OCI-M2 (cell line): ENCODE measurements at regions not wholly inside any gene's neighbourhood (a gene's known extent, or its start where the extent isn't known, plus 50 kb on each side); places are given as distances from the start of the nearest gene placed in this dataset.

Experiments used
- DNase-seq: peaks from one replicate; lab custom pipeline; 2025; ENCODE audit not compliant: unreplicated experiment; lab: John Stamatoyannopoulos, UW

DNA sequence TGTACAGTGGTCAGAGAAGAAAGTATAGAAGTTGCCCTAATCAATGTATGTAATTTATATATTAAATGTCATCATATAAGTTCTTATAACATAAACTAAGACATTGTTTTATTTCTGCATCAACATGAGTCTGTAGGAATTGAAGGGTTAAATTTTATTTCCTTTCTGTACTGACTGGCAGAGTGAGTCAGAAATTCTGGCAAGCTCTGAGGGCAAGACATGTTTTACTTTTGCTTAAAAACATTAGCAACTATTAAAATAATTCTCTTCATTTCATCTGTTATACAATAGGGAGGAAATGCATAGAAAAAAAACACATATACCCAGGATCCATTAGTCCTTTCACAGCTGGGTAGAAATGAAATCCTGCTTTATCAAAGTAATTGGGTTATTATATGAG, 171.4 kb upstream of the ALCAM start:
- DNase-seq = no peak

- DNase-seq = no peak
Measured at GRCh38 chr3:105197863-105198262, 168.8 kb upstream of the ALCAM start.

GRCh38 chr3:105199217-105199616, 167.5 kb upstream of the ALCAM start:
- no peak for DNase-seq

GRCh38 chr3:105210141-105210540, 156.6 kb upstream of the ALCAM start:
- DNase-seq = no peak

GRCh38 chr3:105214590-105214989, 152.1 kb upstream of the ALCAM start:
- DNase-seq = no peak

DNA sequence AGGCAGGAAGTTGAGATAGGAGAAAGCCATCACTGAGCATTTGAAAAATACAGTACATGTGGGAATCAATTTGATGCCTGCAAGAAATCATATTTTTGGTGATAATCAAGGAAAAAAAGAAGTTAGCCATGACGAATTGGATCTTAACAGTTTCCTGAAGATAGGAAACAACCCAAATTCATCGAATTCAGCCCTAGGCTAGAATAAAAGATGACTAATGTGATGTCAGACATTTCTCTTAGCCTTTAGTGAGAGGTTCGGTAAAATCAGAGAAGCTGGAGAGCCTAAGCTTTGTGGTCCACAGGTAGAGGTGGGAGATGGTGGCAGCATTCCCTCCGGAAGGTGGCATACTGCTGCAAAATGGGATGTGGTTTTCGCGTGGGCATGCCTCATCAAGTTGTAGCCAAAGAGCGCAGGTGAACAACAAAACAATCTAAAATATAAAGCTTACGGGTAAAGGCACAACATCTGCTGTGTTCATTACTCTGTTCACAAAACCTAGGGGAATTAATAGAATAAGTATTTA, 144.1 kb upstream of the ALCAM start:
- no peak for DNase-seq

- no peak for DNase-seq
Measured at GRCh38 chr3:105223815-105224214, 142.9 kb upstream of the ALCAM start.

- DNase-seq = no peak
Measured at GRCh38 chr3:105228696-105229095, 138.0 kb upstream of the ALCAM start.

DNA sequence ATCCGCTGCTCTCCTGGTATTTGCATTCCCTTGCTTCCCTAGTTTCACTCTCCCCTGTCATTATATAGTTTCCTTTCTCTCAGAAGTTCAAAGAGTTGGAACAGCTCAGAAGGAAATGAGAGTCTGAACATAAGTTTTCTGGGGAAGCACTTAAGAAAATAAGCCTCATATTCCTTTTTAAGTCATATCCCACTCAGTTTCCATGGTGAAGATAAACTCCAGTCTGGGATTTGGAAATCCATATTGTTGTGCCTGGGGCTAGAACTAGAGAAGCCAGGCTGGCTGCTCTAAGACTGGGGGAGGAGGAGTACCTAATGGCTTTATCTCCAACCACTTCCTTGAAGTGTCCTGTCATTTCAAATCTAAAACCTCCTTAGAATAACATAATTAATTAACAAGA, 134.2 kb upstream of the ALCAM start:
- DNase-seq = no peak

DNA sequence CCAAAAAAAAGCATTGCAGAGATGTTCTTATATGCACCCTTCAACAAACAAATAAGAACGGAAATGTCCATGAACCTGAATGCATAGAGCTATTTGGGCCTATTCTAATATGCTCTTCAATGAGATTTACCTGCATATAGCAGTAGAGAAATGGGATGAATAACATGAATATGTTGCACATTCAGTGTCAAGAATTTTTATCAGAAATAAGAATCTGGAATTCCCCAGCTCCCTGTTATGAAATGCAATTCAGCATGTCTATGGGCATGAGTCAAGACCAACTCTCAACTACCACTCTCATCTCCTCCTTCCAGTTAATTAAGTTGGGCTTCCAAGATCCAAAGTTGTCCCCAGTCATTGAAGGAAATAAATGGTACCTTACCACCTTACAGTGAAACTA, 133.7 kb upstream of the ALCAM start:
- DNase-seq = no peak

DNA sequence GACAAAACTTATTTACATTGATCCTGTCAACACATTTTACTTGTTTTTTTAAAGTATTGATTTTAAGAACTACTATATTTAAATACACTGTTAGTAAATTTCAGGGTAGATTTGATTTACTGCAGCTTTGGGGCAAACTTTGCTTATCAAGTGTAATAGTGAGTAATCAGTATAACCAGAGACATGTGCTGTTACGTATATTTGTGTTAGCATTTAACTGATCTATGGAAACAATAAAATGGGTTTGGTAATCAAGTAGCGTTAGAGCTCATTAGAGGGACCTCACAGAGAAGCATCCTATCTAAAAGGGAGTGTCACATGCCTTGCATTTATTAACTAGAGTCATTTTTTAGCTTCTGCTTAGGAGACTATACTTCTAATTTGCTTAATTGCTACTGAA, 131.5 kb upstream of the ALCAM start:
- DNase-seq = no peak

DNA sequence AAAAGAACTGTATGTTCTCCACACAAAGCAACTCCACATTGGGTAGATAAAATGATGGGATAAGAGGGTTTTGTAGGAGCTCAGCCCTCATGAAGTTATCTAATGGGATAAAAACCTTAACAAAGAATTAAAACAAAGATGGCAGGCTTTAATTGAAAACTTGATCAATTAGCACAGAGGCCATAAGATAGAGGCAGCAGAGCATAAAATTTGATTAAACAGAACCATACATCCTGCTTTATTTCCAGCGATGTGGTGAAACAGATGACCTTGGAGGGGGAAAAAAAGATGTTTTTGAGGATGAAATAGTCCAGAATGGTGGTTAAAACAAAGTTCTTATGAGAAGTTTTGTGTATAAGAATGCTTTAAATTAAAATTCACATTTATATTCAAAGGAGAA, 130.9 kb upstream of the ALCAM start:
- no peak for DNase-seq

DNA sequence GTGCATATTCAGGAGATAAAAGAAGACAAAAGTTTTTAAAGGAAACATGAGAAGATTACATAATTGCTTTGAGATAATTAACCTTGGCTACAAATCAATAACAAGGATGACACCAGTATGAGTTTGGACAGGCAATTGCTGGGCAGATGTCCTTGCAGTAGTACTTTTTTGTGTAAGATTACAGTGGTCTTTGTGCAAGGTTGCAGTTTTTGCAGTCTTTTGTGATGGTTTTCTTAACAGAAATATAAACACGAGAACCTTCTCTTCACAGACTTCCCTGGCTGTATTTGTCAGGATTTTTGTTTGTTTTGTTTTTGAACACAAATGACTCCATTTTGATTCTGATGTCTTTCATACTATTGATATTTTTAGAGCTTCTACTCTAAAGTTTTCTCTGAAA, 128.3 kb upstream of the ALCAM start:
- DNase-seq = no peak

DNA sequence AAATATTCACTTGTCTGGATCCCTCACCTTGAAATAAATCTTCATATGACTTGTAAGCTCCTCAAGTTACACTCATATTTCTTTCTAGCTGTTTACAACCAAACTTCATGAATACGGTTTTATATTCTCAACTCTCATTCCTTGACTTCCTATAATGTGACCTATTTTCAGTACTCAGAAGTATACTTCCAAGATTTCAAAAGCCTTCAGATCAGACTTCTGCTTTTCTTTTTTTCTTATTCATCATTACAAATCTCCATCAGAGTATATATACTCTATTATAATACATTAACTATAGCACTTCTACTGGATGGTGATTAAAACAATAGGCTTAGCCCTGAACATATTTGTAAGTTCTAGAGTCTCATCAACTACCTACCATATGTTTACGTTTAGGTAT, 123.6 kb upstream of the ALCAM start:
- DNase-seq = no peak

DNA sequence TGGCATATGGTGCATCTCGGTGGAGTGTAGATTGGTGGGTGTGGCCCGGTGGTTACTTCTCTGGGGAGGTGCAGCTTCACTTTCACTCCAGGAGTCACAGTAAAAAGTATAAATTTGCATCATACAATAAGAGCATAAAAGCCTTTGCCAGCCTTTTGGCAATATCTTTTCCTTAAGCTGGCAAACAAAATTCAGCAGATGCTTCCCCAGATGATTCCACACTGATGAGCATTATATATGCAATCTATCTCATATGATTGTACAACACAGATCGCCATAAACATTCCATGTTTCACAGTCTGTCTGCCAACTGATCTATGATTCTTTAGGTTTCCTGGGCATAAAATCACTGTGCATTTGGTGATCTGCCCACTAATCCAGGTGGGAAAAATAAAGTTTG, 120.2 kb upstream of the ALCAM start:
- no peak for DNase-seq

- DNase-seq = no peak
Measured at GRCh38 chr3:105253225-105253624, 113.5 kb upstream of the ALCAM start.

DNA sequence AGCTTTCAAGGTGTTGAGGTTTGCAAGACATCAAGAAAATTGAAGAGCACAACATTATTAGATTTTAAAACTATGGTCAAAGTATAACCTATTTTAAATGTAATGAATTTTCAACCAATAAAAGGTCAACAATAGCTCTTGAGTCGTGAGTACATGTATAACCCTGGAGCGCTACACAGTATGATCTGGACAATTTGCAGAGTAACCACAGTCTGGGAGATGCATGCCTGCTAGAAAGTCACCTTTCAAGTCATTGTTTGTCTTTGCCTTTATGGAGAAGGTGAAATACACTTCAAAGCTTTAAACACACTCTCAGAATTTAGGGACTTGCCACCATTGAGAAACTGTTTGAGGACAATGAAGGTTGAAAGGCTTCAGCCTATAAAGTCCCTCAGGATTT, 112.6 kb upstream of the ALCAM start:
- DNase-seq = no peak

- no peak for DNase-seq
Measured at GRCh38 chr3:105255350-105255749, 111.4 kb upstream of the ALCAM start.

DNA sequence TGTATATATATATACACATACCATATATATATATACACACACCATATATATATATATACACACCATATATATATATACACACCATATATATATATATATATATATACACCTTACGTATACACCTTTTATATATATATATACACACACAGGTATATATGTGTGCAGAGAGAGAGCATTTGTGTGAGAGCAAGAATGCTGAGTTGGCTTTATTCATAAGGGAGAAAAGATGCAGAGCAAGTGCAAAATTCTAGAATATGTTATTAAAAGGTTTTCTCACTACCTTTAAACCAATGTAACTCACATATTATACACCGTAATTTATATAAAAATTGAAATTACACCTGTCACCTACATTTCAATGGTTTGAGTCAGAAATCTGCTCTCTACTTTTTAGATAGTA, 107.2 kb upstream of the ALCAM start:
- no peak for DNase-seq

GRCh38 chr3:105260385-105260784, 106.3 kb upstream of the ALCAM start:
- no peak for DNase-seq

GRCh38 chr3:105274536-105274935, 92.2 kb upstream of the ALCAM start:
- DNase-seq = no peak

GRCh38 chr3:105274958-105275357, 91.8 kb upstream of the ALCAM start:
- DNase-seq = no peak

GRCh38 chr3:105277656-105278055, 89.1 kb upstream of the ALCAM start:
- no peak for DNase-seq

DNA sequence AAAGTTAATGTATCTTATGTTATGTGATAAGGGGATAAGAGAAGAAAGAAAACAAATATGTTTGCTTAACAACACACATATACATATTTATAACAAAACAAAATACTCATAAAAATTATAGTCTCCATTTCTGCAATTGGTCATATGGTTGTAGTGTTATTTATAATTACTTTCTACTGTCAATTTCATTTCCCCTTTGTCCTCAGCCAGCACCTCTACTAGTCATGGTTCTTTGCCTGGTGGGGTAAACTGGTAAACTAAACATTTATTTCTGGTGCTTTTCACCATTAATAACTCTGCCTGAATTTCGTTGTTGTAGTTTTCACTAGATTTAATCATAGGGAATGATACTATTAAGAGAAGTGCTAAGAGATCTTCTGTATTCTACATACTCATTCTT, 88.0 kb upstream of the ALCAM start:
- DNase-seq = no peak
